Middle frontal gyrus (tissue), 1 donor: ENCODE measurements at regions not wholly inside any gene's neighbourhood (a gene's known extent, or its start where the extent isn't known, plus 50 kb on each side); places are given as distances from the start of the nearest gene placed in this dataset.

Source experiments
- DNase-seq: peaks from one replicate; pipeline ENCODE4 v3.0.0-alpha.2; 2015; ENCODE audit warnings: low spot score; ENCODE audit errors: extremely low spot score

DNA sequence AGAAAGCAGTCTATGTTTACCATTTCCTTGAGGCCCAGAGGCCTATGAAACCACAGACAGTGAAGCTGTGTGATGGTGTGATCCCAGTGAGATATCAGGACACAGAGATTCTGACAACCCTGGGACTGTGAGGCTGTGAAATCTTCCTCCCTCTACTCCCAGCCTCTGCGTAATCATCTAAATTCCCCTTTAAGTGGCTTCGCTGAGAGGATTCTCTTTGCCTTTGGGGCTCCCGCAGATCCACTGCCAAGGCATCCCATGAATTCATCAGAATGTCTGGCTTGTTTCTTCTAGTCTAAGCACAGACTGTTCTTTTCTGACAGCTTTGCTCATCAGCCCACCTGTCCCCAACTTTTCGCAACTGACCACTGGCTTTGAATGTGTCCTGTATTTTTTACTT is 901.2 kb upstream of the NR2F2 start:
- DNase-seq, result no peak

DNA sequence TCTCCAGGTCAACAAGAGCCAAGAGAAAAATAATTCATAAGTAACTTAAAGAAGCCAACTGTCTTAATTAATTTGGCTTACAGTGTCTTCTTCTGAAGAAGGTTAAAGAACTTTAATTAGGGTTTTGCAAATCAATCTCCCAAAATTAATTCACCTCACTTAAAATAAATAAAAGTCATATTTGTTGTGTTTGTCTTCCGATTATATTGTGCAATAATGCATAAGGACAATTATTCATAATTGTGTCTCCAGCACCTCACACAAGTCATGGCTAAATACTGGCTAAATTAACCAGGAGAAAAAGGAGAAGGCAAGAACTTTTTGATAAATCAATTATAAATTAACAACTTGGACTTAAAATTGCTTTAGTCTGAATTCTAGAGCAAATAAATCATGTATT is 899.0 kb upstream of the NR2F2 start:
- DNase-seq, result no peak

DNA sequence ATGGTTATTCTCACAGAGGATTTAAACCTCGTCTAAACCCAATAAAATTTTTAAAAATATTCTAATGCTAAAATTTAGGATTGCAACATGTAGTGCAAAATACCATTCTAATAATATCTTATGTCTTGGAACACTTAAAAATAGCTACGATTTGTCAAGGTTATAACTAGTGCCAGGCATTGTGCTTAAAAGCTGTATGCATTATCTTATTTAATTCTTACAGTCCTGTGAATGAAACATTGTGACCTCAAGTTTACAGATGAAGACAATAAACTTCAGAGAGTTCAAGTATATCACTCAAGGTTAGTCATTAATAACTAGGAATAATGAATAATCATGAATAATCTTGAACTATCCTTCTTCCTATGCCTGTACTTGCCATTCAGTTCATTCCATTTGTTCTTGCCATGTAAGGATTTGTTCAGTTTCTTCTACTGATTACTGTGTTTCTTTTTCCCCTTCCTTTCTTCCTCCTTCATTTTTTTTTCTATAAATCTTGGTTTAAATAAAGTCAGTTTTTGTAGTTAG is 897.6 kb upstream of the NR2F2 start:
- DNase-seq, result no peak

DNA sequence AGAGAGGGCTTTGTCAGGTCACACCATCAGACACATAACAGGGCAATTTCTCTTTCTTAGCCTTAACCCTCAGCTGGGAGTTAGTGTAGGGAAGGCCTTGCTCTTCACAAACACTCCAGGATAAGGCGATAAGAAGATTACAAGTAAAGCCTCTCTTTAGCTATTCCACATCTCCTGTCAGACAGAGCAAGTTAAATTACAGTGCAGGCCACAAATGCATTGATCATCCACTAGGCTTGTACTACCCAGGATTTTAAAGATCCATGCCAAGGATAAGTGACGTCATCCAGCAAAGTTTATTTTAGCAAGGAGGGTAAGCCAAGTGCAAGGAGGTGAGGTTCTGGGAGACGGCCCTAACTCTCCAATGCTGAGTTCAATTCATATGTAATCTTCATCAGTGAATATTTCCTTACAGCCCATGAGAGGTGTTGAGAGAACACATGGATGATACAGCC is 890.6 kb upstream of the NR2F2 start:
- DNase-seq, result no peak

DNA sequence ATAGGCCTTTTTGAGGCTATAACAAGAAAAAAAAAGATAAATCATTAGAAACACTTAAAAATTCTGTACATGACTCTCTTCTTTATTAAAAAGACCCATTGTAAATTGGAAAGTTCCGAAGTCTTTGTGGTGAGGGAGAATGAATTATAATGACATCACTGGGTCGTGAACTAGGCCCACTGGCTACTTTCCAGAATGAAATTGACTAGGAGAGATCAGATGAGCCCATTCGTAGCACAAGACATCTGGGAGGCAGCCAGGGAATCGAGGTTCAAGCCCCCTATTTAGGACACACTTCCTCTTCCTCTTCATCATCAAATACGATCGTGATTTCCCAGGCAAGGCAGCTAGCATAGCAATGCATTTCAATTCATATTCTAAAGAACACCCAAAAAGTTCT is 889.8 kb upstream of the NR2F2 start:
- no peak for DNase-seq

DNA sequence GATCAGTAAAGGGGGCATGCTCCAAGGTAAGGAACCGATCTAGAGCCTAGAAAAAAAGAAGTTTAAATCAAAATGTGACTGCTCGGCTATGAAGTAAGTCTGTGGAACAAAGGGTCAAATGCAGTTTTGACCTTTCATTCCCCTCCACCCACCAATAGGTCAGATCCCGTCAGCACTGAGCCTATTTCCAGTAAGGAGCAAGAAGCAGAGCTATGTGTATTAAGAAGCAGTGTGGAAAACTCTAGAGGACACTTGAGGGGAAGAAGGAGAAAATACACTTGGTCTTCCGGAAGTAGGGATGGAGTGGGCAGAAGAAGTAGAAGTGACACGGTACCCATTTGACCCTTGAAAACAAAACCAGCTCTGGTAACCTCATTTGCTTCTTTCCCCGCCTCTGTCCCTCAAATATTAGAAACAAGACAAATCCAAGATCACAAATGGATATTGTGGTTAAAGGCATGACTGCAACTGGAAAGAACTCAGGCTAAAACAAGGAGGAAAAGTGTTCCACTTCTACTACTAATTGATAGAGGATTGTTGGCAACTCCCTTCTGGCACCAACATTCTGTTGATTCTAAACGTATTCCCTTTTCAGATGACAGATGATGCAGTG is 888.3 kb upstream of the NR2F2 start:
- no peak for DNase-seq

DNA sequence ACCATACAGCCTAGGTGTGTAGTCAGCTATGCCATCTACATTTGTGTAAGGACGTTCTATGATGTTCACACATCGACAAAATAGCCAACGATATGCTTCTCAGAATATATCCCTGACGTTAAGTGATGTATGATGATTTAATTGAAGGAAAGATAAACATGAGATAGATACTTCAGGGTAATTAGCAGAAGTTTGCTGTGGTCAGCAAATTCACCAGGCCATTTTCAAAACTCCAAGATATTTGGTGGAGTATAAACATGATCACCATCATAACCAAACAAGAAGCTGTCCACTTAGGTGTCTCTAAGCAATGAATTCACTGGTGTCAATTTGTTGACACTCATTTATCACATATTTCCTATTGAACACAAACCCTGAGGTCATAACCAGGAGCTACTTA is 885.6 kb upstream of the NR2F2 start:
- no peak for DNase-seq

DNA sequence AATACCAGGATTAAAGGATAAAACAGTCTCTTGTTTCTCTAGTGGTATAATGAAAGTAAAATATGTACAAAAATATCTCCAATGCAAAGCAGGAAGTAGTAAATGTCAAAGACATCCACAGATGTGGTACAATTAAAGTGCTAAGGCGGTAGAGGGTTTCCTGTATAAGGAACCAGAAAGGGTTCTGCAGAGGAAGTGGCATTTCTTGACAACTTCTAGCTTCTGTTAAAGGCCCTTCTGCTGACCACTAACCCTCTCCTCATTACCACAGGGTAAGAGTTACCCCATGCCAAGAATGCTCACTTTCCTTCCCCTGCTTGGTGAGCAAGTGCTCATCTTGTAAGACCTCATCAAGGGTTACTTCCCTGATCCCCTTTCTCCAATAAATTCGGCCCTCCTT is 883.6 kb upstream of the NR2F2 start:
- no peak for DNase-seq

DNA sequence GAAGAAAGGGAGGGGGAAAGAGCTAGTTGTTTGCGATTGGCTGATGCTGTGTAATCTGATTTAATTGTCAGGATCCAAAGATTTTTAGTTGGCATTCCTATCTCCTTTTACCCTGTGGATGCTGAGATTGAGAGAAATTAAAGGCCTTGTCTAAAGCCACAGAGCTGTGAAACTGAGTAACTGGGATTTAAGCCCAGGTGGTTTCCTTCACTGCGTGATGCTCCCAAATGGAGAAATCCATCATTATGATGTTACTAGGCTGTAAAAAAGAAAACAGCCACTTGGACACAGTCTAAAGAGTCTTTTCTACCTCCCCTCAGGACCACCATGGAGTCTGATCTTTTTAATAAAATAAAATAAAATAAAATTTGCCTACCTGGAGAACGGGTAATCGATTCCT is 883.0 kb upstream of the NR2F2 start:
- DNase-seq, result no peak

DNA sequence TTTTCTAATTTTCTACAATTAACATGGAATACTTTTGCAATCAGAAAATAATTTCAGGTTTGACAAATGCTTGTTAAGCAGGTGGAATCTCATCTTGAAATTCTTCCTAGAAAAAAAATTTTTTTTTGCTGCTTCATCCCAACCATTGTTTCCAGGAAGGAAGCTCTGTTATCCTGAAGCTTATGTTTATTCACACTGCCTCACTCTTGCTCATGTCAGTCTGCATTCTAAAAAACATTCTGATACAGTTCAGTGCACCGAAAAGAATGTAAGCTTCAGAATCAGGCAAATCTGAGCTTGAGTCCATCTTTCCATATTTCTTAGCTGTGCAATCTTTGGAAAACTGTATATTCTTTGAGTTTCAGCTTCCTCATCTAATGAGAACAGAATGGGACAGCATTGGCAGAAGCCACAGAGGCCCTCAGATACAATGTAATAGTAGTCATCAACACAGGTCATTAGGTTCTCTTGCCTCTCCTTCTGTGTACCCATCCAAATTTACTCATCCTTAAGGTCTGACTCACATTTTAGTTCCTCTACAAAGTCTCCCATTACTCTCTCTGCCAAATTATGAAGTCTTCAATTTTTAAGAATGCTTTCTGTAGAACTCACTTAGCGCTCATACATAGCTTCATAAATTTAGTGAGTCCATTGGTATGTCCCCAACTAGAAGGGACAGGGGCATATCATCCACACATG is 881.8 kb upstream of the NR2F2 start:
- DNase-seq, result no peak

DNA sequence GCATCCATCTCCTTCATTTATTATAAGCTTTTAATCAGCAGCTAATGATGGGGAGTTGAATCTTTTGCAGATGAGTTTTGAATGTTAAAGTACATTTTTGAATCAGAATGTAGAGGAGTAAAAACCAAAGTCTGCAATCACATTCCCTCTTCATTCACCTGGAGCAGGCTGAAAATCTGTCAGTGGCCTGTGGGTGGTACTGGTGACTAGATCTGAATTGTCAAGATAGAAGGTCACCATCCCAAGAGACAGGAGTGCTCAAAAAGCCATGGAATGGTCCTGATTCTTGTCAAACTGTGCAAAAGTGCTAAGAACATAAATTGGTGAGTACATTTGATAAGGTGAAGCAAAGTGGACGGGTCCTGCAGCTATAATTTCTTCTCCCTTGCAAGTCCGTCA is 881.3 kb upstream of the NR2F2 start:
- no peak for DNase-seq

DNA sequence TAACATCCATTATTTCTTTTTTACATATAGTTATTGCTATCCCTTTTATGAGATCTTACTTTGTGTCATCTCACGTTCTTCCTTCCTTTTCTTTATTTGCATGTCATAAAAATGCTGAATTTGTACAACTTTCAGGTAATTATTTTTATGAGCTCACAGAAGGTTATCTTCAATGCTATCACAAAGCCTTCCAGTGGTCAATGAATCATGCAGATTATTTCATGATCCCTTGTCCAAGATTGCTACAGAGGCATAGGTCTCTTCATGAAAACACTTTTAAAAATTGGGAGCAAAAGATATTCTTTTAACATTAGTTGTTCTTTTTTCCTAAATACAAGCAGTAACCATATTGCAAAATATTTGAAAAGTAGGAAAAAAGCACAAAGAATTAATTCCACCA is 880.1 kb upstream of the NR2F2 start:
- no peak for DNase-seq

DNA sequence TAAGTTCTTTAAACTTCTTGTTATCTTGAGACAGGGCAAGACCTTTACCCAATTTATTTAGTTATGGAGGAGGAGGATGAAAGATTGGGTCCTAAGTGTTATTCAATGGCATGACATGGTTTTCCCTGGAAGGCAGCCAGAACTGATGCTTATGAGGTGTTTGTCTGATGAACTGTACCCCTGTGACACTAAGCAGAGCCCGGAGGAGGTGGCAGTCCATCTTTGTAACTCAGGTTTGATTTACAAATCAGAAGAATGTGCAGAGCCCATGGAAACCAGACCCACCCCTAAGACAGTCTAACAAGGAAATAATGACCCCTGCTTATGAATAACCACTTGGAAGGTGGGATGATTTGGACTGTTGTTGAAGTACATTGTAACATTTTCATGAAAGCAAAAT is 878.6 kb upstream of the NR2F2 start:
- DNase-seq, result no peak

DNA sequence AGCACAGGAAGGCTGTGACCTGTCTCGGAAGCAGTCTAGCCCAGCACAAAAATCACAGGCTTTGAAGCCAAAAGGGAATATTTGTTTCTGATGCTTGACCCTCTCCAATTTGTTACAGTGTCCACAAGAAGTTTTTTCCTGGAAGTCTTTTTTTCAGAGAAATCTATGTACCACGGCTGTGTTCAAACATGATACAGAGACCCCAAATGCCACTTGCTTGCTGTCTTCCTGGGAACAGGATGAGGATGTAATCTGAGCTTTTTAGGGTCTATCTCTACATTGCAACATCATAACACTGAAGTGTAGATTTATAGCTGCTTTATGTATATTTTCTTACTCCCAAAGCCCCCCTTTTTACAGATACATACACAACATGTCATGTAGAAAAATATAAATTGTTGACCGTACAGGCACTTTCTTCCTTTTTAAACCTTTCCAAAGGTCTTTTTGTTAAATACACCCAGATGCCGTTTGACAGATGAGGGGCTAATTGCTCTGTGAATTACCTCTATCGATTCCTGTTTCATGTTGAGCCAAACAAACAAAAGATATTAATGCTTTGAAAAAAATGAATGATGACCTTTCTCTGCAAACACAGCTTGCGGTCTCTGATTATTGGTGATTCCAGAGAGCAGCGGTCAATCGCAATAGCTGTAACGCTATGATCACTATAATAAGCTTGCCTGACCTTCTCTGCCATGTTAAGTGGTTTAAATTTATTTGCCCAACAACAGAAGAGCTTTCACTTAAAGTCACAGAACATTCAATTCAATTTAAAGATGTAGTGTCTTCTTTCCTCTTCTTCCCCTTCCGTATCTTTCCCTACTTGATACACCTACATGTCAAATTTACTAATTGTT is 875.9 kb upstream of the NR2F2 start:
- no peak for DNase-seq

DNA sequence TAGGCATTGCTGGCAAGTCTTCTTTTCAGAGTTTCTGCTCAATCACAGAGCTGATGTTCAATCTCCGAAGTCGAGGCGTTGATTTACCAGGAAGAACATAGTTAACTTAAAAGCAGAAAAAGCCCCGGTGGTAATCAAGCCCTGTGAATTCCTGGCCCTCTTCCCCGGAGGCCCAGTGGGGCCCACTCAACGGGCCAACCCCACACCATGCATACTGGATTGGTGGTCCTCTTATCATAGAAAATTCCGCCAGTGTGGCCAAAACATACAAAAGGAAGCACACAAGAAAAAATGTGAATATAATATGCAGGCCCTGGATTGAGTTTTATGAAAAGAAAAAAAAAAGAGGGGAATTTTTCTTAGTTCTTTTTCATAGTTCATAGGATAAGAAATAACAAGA is 873.0 kb upstream of the NR2F2 start:
- DNase-seq, result no peak

DNA sequence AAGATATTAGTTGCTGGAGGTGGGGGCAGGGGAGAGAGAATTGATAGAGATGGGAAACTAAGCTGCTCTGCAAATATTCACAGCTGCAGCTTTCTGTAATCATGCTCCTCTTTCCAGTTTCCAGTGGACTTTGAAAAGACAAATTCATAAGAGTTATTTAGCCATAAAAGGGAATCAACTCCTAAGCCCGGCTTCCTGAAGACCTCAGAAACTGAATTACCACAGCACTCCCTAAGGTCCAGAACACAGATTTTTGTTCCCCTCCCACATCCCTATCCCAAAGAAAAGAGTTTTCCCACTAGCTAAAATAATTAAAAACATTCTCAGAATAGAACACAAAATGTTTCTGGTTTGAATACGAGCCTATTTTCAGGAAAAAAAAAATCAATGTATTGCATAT is 871.8 kb upstream of the NR2F2 start:
- no peak for DNase-seq

DNA sequence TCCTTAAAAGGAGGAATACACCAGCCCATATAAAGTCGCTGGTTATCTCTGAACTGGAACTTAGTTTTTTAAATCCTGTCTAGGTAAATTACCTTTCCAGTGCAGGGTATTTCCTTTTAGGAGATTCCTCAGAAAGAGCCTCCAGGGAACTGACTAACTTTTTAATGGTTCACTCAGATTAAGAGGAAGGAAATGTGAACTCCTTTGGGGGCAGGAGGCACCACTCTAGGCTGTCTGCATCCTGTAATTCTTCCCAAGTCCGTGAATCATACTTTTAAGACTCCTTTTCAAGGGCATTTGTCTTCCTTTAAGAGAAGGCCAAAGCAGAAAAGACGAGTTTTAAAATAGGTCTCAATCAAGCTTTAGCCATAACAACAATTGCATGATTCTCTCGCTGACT is 871.2 kb upstream of the NR2F2 start:
- no peak for DNase-seq

DNA sequence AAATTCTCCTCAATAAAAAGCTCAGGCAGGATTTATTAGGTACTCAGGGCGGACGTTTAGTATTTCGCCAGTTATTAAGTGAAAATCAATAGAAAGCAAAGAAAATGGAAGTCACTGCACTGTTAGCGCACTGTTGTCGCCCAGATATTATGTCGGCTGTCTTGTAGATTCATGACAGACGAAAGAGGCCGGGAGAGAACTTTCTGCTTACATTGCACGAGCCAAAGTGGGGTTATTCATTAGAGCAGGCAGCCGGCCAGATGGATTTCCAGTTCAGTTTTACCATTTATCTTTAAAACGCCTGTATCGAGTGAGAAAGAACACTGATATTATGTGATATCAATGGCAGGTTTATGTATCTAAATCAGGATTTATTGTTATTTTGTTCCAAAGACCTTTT is 866.0 kb upstream of the NR2F2 start:
- DNase-seq, result no peak

DNA sequence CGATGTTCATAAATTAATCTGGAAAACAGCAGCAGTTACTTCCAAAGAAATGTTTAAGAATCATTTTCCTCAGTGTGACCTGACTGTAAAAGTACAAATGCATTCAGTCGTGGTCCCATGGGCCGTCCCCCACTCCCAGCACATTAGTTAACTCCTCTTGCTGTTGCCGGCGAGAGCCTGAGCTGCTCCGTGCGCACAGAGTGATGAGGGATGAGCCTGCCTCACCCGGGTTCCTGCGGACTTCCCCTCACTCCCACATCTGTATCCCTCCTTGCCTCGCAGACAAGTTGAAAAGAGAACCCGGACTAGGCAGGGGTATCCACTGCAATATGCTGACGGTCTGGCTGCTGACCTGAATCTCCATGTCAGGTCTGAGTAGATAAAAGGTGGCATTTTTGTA is 861.7 kb upstream of the NR2F2 start:
- DNase-seq, result no peak

DNA sequence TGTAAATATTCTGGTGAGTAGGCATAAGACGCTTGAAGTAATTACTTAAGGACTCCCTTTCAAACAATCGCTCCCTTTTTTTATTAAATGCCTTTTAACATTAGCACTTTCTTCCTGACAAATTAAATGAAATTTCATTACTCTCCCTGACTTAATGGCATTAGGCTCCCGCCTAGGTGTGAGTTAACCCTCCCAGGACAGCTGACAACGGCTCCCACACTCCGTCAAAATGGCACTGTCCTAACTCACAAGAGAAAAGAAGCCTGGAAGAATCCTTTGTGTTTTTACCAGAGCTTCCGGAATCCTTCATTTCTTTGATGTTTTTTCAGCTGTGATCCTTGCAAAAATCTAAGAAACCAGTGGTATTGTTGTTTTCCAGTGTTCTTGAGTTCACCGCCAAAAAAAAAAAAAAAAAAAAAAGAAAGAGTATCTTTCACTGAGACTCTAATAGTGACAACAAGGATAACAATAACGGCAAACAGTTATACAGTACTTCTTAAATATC is 861.0 kb upstream of the NR2F2 start:
- DNase-seq, result no peak

DNA sequence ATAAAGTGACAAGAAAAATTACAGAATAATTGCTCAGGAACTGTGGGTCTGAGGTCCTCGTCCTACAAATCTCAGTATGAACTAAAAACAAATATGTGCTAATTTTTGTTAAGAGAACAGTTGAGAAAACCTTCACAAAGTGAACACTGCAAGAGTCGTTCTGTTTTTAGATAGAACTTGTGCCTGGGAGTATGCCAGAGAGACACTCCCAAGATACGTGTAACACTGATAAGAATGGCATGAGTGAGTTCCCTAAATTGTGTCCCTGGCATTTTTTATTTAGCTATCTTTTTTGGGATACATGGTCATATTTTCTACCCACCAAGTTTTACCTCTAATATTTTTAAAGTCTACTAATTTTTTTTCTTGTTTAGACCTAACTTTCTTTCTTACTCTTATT is 860.0 kb upstream of the NR2F2 start:
- no peak for DNase-seq
